ENCODE measurements at regions not wholly inside any gene's neighbourhood (a gene's known extent, or its start where the extent isn't known, plus 50 kb on each side); places are given as distances from the start of the nearest gene placed in this dataset.

DNA sequence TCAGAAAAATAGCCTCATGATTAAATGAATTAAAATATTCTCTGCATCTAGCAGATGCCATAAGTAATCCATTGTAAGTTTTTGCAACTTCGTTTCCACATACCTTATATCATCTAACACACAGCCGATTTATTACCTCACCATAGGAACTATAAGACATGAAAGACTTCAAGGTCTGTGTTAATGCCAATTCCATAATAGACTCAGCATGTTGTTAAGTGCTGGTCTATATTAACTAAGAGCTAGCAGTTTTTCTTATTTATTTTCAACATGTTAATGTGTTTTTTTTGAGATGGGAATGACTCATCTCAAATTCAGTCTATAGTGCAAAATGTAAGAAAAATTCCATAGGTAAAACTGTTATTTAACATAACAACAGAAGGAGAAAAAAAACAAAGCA is 243.9 kb upstream of the GULP1 start:
- TF ChIP-seq, protein P1, sequence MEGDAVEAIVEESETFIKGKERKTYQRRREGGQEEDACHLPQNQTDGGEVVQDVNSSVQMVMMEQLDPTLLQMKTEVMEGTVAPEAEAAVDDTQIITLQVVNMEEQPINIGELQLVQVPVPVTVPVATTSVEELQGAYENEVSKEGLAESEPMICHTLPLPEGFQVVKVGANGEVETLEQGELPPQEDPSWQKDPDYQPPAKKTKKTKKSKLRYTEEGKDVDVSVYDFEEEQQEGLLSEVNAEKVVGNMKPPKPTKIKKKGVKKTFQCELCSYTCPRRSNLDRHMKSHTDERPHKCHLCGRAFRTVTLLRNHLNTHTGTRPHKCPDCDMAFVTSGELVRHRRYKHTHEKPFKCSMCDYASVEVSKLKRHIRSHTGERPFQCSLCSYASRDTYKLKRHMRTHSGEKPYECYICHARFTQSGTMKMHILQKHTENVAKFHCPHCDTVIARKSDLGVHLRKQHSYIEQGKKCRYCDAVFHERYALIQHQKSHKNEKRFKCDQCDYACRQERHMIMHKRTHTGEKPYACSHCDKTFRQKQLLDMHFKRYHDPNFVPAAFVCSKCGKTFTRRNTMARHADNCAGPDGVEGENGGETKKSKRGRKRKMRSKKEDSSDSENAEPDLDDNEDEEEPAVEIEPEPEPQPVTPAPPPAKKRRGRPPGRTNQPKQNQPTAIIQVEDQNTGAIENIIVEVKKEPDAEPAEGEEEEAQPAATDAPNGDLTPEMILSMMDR (IDR thresholded peaks at IDR 0.05 in 4 of 5, conservative IDR thresholded peaks at IDR 0.05 in 1 of 5): no peak
- TF ChIP-seq POLR2A (IDR thresholded peaks at IDR 0.05): no peak

All from gastrocnemius medialis (tissue), 4 donors.